IMR-90 (cell line): ENCODE measurements at regions not wholly inside any gene's neighbourhood (a gene's known extent, or its start where the extent isn't known, plus 50 kb on each side); places are given as distances from the start of the nearest gene placed in this dataset.

Experiments
- ATAC-seq: fragments of 200-7000 bp; cut with Tn5 transposase; 2 replicates; pipeline ENCODE4 v1.9.1; 2020; ENCODE audit warnings: low read depth, mild to moderate bottlenecking, moderate library complexity
- BruUV-seq: library from RNA; stranded (reverse); fragments of 400-500 nt; replicated peaks from 2 replicates; lab custom pipeline; 2021; lab: Mats Ljungman, UMichigan
- CTCF ChIA-PET: fragments of 300-600 bp; formaldehyde crosslinking; extraction: SDS; loops from one replicate; lab custom pipeline; 2021; ENCODE audit warnings: antibody characterized with exemption; lab: Yijun Ruan, JAX
- POLR2A ChIA-PET: fragments of 300-600 bp; sonication (Branson Sonifier 250); formaldehyde crosslinking; loops from one replicate; lab custom pipeline; 2022; ENCODE audit warnings: antibody characterized with exemption; ENCODE audit not compliant: unreplicated experiment; lab: Charles Lee
- DNase-seq: peaks from one replicate; pipeline ENCODE4 v3.0.0; 2013
- H2AFZ ChIP-seq: replicated peaks from 2 replicates; pipeline ENCODE3; 2013; ENCODE audit warnings: low read length, mild to moderate bottlenecking; ENCODE audit not compliant: poor library complexity
- H2AK5ac ChIP-seq: 2 replicates; pipeline ENCODE4 v1.6.1; 2013; ENCODE audit warnings: low read depth, low read length, inconsistent platforms
- H2AK9ac ChIP-seq: replicated peaks from 2 replicates; pipeline ENCODE3; 2013; ENCODE audit warnings: mild to moderate bottlenecking, low read depth, low read length, moderate library complexity; ENCODE audit not compliant: poor library complexity
- H2BK120ac ChIP-seq: 2 replicates; pipeline ENCODE4 v1.6.1; 2013; ENCODE audit warnings: low read depth, low read length, inconsistent platforms
- H2BK15ac ChIP-seq: 3 replicates; pipeline ENCODE4 v1.6.1; 2013; ENCODE audit warnings: low read depth, low read length, inconsistent platforms
- H2BK20ac ChIP-seq: 2 replicates; pipeline ENCODE4 v1.6.1; 2013; ENCODE audit warnings: low read depth, mild to moderate bottlenecking, inconsistent platforms, low read length, moderate library complexity
- H2BK5ac ChIP-seq: 2 replicates; pipeline ENCODE4 v1.6.1; 2013; ENCODE audit warnings: mild to moderate bottlenecking, low read depth, low read length, inconsistent platforms; ENCODE audit not compliant: poor library complexity, severe bottlenecking
- H3K14ac ChIP-seq: replicated peaks from 2 replicates; pipeline ENCODE4 v1.6.1; 2013; ENCODE audit warnings: low read depth, low read length, inconsistent platforms
- H3K18ac ChIP-seq: 2 replicates; pipeline ENCODE4 v1.6.1; 2013; ENCODE audit warnings: low read depth, low read length, control low read depth
- H3K23ac ChIP-seq: 2 replicates; pipeline ENCODE4 v1.6.1; 2013; ENCODE audit warnings: low read depth, low read length, inconsistent platforms
- H3K27ac ChIP-seq: 2 replicates; pipeline ENCODE4 v1.5.1; 2013; ENCODE audit warnings: mild to moderate bottlenecking, control low read depth, low read length; ENCODE audit not compliant: insufficient read depth
- H3K27me3 ChIP-seq: 2 replicates; pipeline ENCODE4 v1.6.1; 2013; ENCODE audit warnings: low read length; ENCODE audit not compliant: control insufficient read depth, insufficient read depth
- H3K36me3 ChIP-seq: 2 replicates; pipeline ENCODE4 v1.6.1; 2013; ENCODE audit warnings: low read length, mixed read lengths; ENCODE audit not compliant: control insufficient read depth, insufficient read depth
- H3K4ac ChIP-seq: 2 replicates; pipeline ENCODE4 v1.6.1; 2013; ENCODE audit warnings: low read depth, low read length, inconsistent platforms
- H3K4me1 ChIP-seq: 2 replicates; pipeline ENCODE4 v1.6.1; 2013; ENCODE audit warnings: low read length, mixed read lengths; ENCODE audit not compliant: control insufficient read depth, insufficient read depth
- H3K4me2 ChIP-seq: 2 replicates; pipeline ENCODE4 v1.6.1; 2013; ENCODE audit warnings: low read depth, mild to moderate bottlenecking, control low read depth, low read length, moderate library complexity
- H3K4me3 ChIP-seq: 2 replicates; pipeline ENCODE4 v1.5.1; 2013; ENCODE audit warnings: low read depth, mild to moderate bottlenecking, control low read depth, low read length, moderate library complexity; ENCODE audit not compliant: insufficient read depth
- H3K56ac ChIP-seq: 2 replicates; pipeline ENCODE4 v1.6.1; 2013; ENCODE audit warnings: low read length, inconsistent platforms; ENCODE audit not compliant: insufficient read depth; ENCODE audit errors: extremely low read depth
- H3K79me1 ChIP-seq, 2 experiments: 2 replicates each; pipeline ENCODE4 v1.6.1; 2013; ENCODE audit warnings: low read length in 2 of 2, inconsistent platforms in 1 of 2, low read depth in 1 of 2
- H3K9ac ChIP-seq: 2 replicates; pipeline ENCODE4 v1.6.1; 2013; ENCODE audit warnings: low read depth, low read length, control low read depth
- H3K9me1 ChIP-seq: 2 replicates; pipeline ENCODE4 v1.6.1; 2013; ENCODE audit warnings: low read length, inconsistent platforms; ENCODE audit not compliant: insufficient read depth
- H3K9me3 ChIP-seq: 2 replicates; pipeline ENCODE4 v1.6.1; 2013; ENCODE audit warnings: low read length; ENCODE audit not compliant: control insufficient read depth, insufficient read depth
- H4K20me1 ChIP-seq: 2 replicates; pipeline ENCODE4 v1.6.1; 2013; ENCODE audit warnings: low read length, inconsistent platforms; ENCODE audit not compliant: insufficient read depth
- H4K5ac ChIP-seq: 2 replicates; pipeline ENCODE4 v1.6.1; 2013; ENCODE audit warnings: mild to moderate bottlenecking, low read depth, low read length, control low read depth
- H4K8ac ChIP-seq, 2 experiments: 2 replicates each; pipeline ENCODE4 v1.6.1; 2013; ENCODE audit warnings: low read depth in 2 of 2, low read length in 2 of 2, control low read depth in 1 of 2, inconsistent platforms in 1 of 2
- H4K91ac ChIP-seq: 2 replicates; pipeline ENCODE4 v1.6.1; 2013; ENCODE audit warnings: low read depth, low read length, inconsistent platforms; ENCODE audit not compliant: insufficient read depth
- CEBPB ChIP-seq: IDR thresholded peaks from 2 replicates; pipeline ENCODE4 v1.6.1; 2012; ENCODE audit warnings: low read depth, low read length, improper control_type of control experiment
- FOS ChIP-seq: fragments of 150-350 bp; IDR thresholded peaks from 2 replicates; pipeline ENCODE4 v1.6.1; 2016; ENCODE audit warnings: low read depth, low read length
- NFE2L2 ChIP-seq: fragments of 150-350 bp; IDR thresholded peaks from 2 replicates; pipeline ENCODE4 v1.6.1; 2016; ENCODE audit warnings: low read depth, mild to moderate bottlenecking, low read length
- WGBS, 2 experiments: methylation state at CpG; one replicate each; pipeline versions ENCODE4 v1.1.5 to v1.1.7; 2013; ENCODE audit warnings: missing lambda C conversion rate in 2 of 2; ENCODE audit not compliant: insufficient read length in 1 of 2; ENCODE audit errors: extremely low coverage in 2 of 2; 5-methylcytosine and 5-hydroxymethylcytosine counted together
- dilution Hi-C: fragments of 300-500 bp; cut with HindIII; formaldehyde crosslinking; loops from one replicate; pipeline ENCODE4 v1.14.3; 2018; ENCODE audit warnings: low sequenced_read_pairs; ENCODE audit not compliant: unreplicated experiment
- in situ Hi-C: fragments of 300-500 bp; cut with MboI; formaldehyde crosslinking; loops from 3 replicates; pipeline ENCODE4 v1.14.3; 2019; ENCODE audit warnings: low sequenced_read_pairs, inconsistent platforms, mixed read lengths
- intact Hi-C: fragments of 100-400 bp; cut with micrococcal nuclease; formaldehyde crosslinking; loops from 2 replicates; pipeline ENCODE4 v1.10.0; 2022
- TF ChIP-seq, protein P1 (sequence below): conservative IDR thresholded peaks from 2 replicates; pipeline ENCODE4 v1.5.1; 2012; ENCODE audit warnings: mild to moderate bottlenecking, low read depth, low read length, improper control_type of control experiment

DNA sequence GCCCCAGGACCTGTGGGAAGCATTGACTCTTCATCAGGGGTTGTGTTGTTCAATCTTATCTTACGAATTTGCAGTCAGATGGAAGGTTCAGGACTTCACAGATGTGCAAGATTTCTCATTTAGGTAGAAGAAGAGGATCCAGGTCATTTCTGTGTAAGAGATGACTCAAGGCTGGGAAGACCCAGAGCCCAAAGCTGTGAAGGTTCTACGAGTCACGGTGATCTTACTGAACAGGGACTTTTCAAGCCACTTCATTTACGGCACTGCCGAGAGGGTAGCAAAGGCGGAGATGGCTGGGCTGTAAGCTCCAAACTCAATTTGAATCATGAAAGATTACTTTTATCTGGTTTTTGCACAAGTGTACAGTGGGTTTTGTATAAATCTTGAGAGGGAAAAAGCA is 228.0 kb upstream of the MEX3C start:
- no peak overlapping the region for H2AFZ ChIP-seq
- no peak overlapping the region for H4K91ac ChIP-seq
- no peaks in the 10 kb centered on the region for H3K9me1 ChIP-seq
- no peak overlapping the region for H3K18ac ChIP-seq
- H3K4me3 ChIP-seq = no peak overlapping the region
- no peaks in the 10 kb centered on the region for H3K4me1 ChIP-seq
- no peaks in the 10 kb centered on the region for H4K20me1 ChIP-seq
- H2AK9ac ChIP-seq = no peak overlapping the region
- H4K5ac ChIP-seq = no peak overlapping the region
- peaks cover 20% of the 10 kb centered on the region for H3K9me3 ChIP-seq
- H3K9ac ChIP-seq = no peak overlapping the region
- no peak overlapping the region for H3K27ac ChIP-seq
- H3K4me2 ChIP-seq = no peak overlapping the region
- BruUV-seq = no TSS peak
- WGBS, 2 experiments = no CpG with 5 or more reads among the region's 6 CpGs
- H3K4ac ChIP-seq = no peak overlapping the region
- no peak overlapping the region for H2BK15ac ChIP-seq
- H2BK120ac ChIP-seq = no peak overlapping the region
- H2BK20ac ChIP-seq = no peak overlapping the region
- H3K27me3 ChIP-seq = no peaks in the 10 kb centered on the region
- H3K23ac ChIP-seq = no peak overlapping the region
- H3K79me1 ChIP-seq = no peaks in the 10 kb centered on the region
- intact Hi-C loops (no loop called here), in situ Hi-C loops (no loop called here), dilution Hi-C loops (no loop called here)
- no peak for ATAC-seq
- POLR2A ChIA-PET = no interaction called here
- no peak overlapping the region for H2AK5ac ChIP-seq
- CTCF ChIA-PET = no interaction called here
- no peak overlapping the region for H3K56ac ChIP-seq
- H3K36me3 ChIP-seq = no peaks in the 10 kb centered on the region
- H2BK5ac ChIP-seq = no peak overlapping the region
- no peak overlapping the region for H3K14ac ChIP-seq
- TF ChIP-seq CEBPB (no peak), FOS (no peak), NFE2L2 (no peak)
- TF ChIP-seq, protein P1, sequence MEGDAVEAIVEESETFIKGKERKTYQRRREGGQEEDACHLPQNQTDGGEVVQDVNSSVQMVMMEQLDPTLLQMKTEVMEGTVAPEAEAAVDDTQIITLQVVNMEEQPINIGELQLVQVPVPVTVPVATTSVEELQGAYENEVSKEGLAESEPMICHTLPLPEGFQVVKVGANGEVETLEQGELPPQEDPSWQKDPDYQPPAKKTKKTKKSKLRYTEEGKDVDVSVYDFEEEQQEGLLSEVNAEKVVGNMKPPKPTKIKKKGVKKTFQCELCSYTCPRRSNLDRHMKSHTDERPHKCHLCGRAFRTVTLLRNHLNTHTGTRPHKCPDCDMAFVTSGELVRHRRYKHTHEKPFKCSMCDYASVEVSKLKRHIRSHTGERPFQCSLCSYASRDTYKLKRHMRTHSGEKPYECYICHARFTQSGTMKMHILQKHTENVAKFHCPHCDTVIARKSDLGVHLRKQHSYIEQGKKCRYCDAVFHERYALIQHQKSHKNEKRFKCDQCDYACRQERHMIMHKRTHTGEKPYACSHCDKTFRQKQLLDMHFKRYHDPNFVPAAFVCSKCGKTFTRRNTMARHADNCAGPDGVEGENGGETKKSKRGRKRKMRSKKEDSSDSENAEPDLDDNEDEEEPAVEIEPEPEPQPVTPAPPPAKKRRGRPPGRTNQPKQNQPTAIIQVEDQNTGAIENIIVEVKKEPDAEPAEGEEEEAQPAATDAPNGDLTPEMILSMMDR = no peak
- no peak overlapping the region for H4K8ac ChIP-seq
- DNase-seq = no peak
